ENCODE measurements at regions not wholly inside any gene's neighbourhood (a gene's known extent, or its start where the extent isn't known, plus 50 kb on each side); places are given as distances from the start of the nearest gene placed in this dataset.
"Not testable (repeated sequence)": the region's sequence is repeated elsewhere in the genome, so short reads cannot be mapped to it uniquely, and the experiment has no call there.

- not testable (repeated sequence) for DNase-seq (ENCODE audit: low read depth)
These were observed 195.8 kb upstream of the SYNCRIP start for GRCh38 chr6:85838351-85839119.

GRCh38 chr6:85828973-85829372, 186.3 kb upstream of the SYNCRIP start:
- DNase-seq (ENCODE audit: low read depth) = no peak

- DNase-seq (ENCODE audit: low read depth) = no peak
These were observed 184.3 kb upstream of the SYNCRIP start for GRCh38 chr6:85826997-85827396.

- no peak for DNase-seq (ENCODE audit: low read depth)
These were observed 181.6 kb upstream of the SYNCRIP start for GRCh38 chr6:85824329-85824728.

GRCh38 chr6:85810558-85810957, 167.9 kb upstream of the SYNCRIP start:
- no peak for DNase-seq (ENCODE audit: low read depth)

GRCh38 chr6:85803721-85804120, 161.0 kb upstream of the SYNCRIP start:
- no peak for DNase-seq (ENCODE audit: low read depth)

GRCh38 chr6:85802162-85802561, 159.5 kb upstream of the SYNCRIP start:
- no peak for DNase-seq (ENCODE audit: low read depth)

- no peak for DNase-seq (ENCODE audit: low read depth)
These were observed 156.4 kb upstream of the SYNCRIP start for GRCh38 chr6:85798931-85799652.

GRCh38 chr6:85797993-85798392, 155.3 kb upstream of the SYNCRIP start:
- DNase-seq (ENCODE audit: low read depth) = no peak

GRCh38 chr6:85795945-85796344, 153.3 kb upstream of the SYNCRIP start:
- DNase-seq (ENCODE audit: low read depth) = no peak

GRCh38 chr6:85792254-85792653, 149.6 kb upstream of the SYNCRIP start:
- no peak for DNase-seq (ENCODE audit: low read depth)

- no peak for DNase-seq (ENCODE audit: low read depth)
These were observed 133.2 kb upstream of the SYNCRIP start for GRCh38 chr6:85775883-85776282.

GRCh38 chr6:85772641-85773040, 130.0 kb upstream of the SYNCRIP start:
- DNase-seq (ENCODE audit: low read depth) = no peak

- no peak for DNase-seq (ENCODE audit: low read depth)
These were observed 129.3 kb upstream of the SYNCRIP start for GRCh38 chr6:85771925-85772430.

- no peak for DNase-seq (ENCODE audit: low read depth)
These were observed 128.8 kb upstream of the SYNCRIP start for GRCh38 chr6:85771455-85771854.

- DNase-seq (ENCODE audit: low read depth) = no peak
These were observed 122.2 kb upstream of the SYNCRIP start for GRCh38 chr6:85764844-85765243.

- peak; percentile 5 for DNase-seq (ENCODE audit: low read depth)
These were observed 114.3 kb upstream of the SYNCRIP start for GRCh38 chr6:85756982-85757381.

GRCh38 chr6:85754894-85755293, 112.2 kb upstream of the SYNCRIP start:
- DNase-seq (ENCODE audit: low read depth) = no peak

- no peak for DNase-seq (ENCODE audit: low read depth)
These were observed 109.9 kb upstream of the SYNCRIP start for GRCh38 chr6:85752602-85753001.

GRCh38 chr6:85751374-85752055, 108.8 kb upstream of the SYNCRIP start:
- no peak for DNase-seq (ENCODE audit: low read depth)

GRCh38 chr6:85750146-85750545, 107.5 kb upstream of the SYNCRIP start:
- not testable (repeated sequence) for DNase-seq (ENCODE audit: low read depth)

GRCh38 chr6:85749236-85749635, 106.5 kb upstream of the SYNCRIP start:
- DNase-seq (ENCODE audit: low read depth) = no peak

- no peak for DNase-seq (ENCODE audit: low read depth)
These were observed 105.0 kb upstream of the SYNCRIP start for GRCh38 chr6:85747666-85748065.

All from GM04504 (cell line).